Activated gamma-delta T cell treated with anti-CD3 and anti-CD28 coated beads, Interleukin-2, amount 50 U/mL, for 16 hours (primary cell): ENCODE measurements at regions not wholly inside any gene's neighbourhood (a gene's known extent, or its start where the extent isn't known, plus 50 kb on each side); places are given as distances from the start of the nearest gene placed in this dataset.

ENCODE experiments used
- DNase-seq: peaks from one replicate; pipeline ENCODE4 v3.0.0-alpha.2; 2020; ENCODE audit warnings: low read depth

DNA sequence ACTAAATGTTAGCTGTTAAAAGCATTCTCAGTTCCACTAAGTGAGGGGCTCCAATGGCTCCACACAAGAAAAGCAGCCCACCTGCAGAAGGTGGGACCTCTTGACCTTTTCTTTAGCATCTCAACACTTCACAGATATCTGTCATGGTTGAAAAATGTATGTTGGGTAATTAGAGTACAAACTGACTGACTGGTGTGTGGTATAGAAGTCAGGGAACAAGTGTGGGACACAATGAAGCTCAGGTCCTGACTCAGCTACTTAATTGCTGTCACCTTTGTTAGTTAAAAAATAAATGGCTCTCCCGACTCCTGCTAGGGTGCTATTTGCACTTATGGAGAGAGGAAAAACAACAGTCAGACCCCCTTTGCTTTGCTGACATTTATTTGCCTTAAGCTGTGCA, 299.0 kb downstream of the TTC6 start:
- DNase-seq = no peak

- DNase-seq = no peak
Observed at GRCh38 chr14:37899365-37899764, 303.9 kb downstream of the TTC6 start.

DNA sequence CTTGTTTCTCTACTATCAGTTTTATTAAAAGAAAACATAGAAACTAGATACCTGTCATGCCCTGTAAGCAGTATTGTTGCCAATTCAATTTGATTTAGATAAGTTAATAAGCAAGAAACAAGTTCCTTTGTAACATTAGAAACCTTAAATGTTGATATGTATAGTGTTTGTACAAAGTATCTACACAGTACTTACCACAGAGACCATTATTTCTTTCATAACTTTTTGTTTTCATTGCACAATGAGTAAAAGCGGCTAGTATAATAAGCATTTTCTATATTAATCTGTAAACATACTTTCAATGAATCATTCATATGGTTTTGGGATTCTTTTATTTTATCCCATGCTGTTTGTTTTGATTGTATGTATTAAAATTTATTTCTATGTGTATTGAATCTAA, 305.1 kb downstream of the TTC6 start:
- DNase-seq = no peak

GRCh38 chr14:37901978-37902377, 305.7 kb upstream of the SSTR1 start:
- no peak for DNase-seq

- no peak for DNase-seq
Observed at GRCh38 chr14:37903343-37904191, 304.1 kb upstream of the SSTR1 start.

DNA sequence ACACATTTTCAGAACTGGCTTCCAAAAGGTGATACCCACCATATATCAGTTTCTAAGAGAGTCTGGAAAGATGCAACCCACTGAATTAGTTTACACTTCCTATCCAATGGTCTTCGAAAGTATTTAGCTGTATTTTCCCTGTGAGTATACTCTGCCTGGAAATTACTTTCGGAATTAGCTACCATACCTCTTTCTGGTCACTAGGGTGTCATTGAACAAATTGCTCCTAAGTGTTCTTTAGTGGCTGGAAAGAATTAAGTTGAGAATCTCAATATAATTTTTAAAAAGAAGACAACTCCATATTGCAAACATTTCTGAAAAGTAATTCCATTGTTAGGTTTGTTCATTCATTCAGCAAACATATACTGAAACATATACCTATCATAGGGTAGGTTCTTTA, 283.1 kb upstream of the SSTR1 start:
- no peak for DNase-seq

DNA sequence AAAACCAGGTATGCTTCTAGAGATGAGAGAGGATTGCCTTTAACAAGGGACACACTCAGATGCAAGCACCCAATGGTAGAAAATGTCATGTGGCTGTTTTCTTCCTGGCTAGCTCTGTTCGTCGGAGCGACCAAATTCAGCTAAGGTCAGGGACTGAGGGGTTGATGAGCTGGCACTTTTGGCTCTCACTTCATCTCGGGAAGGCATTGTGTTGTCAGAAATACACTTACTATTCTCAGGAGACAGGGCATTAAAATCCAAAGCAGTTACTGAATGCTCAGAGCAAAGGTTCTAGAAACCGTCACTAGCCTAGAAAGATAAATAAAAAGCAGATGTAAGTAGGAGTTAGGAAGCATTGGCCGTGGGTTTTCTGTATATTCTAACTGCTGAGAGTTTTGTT, 275.7 kb upstream of the SSTR1 start:
- no peak for DNase-seq

GRCh38 chr14:37932481-37932880, 275.2 kb upstream of the SSTR1 start:
- no peak for DNase-seq

DNA sequence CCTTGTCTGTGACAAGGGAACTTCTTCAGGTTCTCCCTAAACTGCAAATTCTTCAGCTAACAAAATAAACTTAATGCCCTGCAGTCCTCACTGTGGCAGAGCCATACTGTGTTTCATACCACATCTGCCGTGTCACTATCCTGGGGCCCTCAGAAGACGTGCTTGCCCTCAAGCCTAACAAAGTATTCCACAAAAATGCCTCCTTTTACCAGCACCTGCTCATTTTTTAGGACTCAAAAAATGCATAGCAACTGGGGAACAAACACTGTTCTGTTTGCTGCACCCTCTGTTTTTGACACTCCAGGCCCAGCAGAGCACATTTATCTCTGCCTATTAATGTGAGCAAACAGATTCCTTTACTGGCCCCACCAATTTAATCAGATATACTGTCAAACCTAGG, 270.7 kb upstream of the SSTR1 start:
- DNase-seq = no peak

GRCh38 chr14:37939442-37940028, 268.2 kb upstream of the SSTR1 start:
- DNase-seq = no peak

GRCh38 chr14:37945959-37946358, 261.7 kb upstream of the SSTR1 start:
- no peak for DNase-seq

DNA sequence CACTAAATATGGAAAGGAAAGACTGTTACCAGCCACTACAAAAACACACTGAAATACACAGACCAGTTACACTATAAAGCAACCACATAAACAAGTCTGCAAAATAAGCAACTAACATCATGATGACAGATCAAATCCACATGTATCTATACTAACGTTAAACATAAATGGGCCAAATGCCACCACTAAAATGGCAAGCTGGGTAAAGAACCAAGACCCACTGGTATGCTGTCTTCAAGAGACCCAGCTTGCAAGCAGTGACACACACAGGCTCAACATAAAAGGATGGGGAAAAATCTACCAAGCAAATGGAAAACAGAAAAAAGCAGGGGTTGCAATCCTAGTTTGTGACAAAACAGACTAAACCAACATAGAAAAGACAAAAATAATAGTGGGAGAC, 260.9 kb upstream of the SSTR1 start:
- DNase-seq = no peak

GRCh38 chr14:37948266-37948665, 259.4 kb upstream of the SSTR1 start:
- no peak for DNase-seq

- DNase-seq = no peak
Observed at GRCh38 chr14:37968664-37969240, 239.0 kb upstream of the SSTR1 start.

DNA sequence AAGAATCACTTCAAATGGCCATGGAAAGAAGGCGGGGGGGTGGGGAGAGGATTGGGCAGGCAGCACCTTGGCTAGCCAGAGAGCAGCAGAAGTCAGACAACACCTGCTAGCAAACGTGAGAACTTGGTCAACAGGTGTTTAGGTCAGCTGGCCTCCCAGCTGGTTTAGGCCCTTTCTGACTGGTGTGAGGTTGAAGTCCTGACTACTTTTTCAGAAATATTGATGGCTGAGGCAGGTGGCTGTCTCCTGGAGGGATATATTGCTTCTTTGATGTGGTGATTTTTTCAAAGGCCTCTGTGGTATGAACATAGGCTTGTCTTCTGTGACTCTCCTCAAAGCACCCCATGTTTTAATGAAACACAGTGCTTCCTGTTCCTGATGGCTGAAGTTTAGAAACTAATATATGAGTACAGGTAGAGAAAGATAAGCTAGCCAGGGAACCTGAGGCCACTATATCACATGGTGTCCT, 238.2 kb upstream of the SSTR1 start:
- DNase-seq = no peak

- DNase-seq = no peak
Observed at GRCh38 chr14:37970696-37971095, 237.0 kb upstream of the SSTR1 start.

DNA sequence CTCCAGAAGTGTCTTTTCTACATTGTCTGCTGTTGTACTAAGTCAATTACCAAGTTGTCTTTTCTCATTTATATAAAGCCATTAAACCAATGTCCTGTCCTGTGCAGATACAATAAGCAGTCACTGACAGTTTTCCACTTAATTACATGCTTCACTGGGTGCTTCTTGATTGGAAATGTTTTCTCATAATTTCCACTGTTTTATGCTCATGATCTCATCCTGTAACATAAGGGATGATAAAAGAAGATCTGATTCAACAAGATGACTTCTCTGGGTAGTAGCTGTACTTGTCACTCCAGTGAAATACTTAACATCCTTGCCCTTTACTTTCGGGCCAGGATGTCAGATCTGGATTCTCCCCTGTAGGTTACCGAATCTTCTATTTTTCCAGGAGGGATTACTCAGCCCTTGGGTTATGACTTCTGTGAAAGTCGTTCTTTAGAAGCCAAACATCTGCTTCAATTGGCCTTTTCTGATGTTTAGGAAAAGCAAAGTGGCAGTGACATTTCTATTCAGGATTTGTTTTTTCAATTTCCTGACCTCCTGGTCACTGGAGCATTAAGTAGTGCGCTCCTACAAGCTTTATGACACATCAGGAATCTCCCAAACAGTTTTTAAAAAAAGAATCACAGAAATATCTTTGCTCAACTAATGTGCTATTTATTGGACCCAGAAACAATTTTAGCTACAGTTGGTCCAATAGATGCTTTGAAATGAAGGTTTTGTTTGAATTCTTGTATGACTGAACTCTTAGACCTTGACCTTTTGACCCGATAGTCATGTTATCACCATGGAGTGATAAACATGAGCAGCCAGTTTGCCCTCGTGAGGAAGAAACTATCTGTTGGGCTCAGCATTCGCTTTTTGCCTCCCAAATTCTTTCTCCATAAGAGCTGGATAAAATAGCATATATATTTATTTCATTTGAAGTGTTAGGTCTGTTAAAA, 234.5 kb upstream of the SSTR1 start:
- DNase-seq = no peak

DNA sequence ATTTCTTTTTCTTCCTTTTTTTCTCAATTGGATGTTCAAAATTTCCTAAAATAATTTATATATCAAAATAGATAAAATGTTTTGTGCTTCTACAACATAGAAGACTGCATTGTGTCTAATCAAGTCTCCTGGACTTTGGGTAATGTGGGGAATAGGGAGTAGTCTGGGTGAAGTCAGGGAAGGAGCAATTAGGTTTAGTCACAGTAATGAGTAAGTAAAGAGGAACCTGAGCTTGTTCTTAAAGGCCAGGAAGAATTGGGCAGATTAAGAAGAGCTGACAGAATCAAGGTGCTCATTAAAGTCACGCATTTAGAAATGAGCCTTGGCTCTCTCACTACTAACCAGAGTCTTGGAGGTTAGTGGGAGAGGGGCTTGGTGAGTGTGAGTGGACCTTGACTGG, 233.3 kb upstream of the SSTR1 start:
- no peak for DNase-seq

- no peak for DNase-seq
Observed at GRCh38 chr14:37977481-37977880, 230.2 kb upstream of the SSTR1 start.

DNA sequence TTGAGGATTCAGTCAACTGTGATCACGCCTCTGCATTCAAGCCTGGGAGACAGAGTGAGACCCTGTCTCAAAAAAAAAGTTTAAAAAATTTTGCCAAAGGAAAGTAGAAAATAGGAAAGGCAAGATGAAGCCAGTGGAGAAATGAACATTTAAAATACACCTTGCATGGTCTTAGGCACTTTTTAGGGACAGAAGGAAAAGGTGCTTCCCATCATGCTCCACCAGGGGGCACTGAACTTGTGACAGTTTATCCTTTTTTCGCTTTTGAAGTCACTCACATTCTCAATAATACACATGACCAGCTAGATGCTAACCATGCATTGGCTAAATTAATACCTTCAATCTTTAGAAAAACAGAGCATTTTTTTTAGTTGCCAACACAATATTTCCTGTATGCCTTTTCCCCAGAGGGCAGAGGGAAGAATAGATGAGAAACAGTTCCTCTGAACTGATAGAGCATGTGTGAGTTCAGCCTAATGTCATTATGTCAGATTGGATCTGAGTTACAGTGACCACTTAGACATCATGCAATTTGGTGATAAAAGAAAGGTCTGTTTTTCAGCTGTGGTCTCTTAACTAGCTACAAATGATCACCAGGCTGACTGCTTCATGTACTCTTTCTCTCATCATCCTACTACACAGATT, 221.8 kb upstream of the SSTR1 start:
- DNase-seq = peak; percentile 12

- DNase-seq = no peak
Observed at GRCh38 chr14:37988472-37988871, 219.2 kb upstream of the SSTR1 start.

- DNase-seq = no peak
Observed at GRCh38 chr14:37991027-37991426, 216.7 kb upstream of the SSTR1 start.
